Germinal center (tissue), 1 donor: ENCODE measurements at regions not wholly inside any gene's neighbourhood (a gene's known extent, or its start where the extent isn't known, plus 50 kb on each side); places are given as distances from the start of the nearest gene placed in this dataset.
"Not testable (repeated sequence)": the region's sequence is repeated elsewhere in the genome, so short reads cannot be mapped to it uniquely, and the experiment has no call there.

ENCODE experiments used
- DNase-seq: peaks from one replicate; pipeline ENCODE4 v3.0.0; 2012; ENCODE audit warnings: mixed read lengths, low spot score

DNA sequence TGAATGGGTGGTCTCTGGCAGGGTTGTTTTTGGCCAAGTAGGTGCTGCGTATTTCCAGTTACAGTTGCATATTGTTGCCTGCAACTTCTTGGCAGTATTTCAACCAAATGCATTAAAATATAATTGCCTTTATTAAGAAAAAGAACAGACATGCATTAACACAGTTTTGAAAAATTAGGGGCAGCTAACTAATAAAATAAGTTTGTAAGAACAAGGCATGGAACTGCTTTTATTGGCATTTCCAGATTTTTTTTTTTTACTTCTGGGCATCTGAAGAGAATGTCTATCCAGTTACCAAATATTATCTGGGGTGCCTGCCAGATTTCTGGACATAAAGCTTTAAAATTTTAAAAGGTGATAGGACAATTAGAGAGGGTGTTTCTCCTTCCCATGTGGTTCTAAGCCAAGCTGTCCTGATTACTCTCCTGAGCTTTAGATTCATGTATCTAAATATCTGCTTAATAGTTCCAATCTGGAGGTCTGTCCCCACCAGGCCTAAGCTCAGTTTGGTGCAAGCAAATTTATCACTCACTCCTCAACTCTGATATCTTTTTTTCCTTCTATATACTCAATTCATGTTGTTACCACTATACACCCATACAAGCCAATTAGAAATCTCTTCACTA, 553.3 kb upstream of the USP24 start:
- no peak for DNase-seq

DNA sequence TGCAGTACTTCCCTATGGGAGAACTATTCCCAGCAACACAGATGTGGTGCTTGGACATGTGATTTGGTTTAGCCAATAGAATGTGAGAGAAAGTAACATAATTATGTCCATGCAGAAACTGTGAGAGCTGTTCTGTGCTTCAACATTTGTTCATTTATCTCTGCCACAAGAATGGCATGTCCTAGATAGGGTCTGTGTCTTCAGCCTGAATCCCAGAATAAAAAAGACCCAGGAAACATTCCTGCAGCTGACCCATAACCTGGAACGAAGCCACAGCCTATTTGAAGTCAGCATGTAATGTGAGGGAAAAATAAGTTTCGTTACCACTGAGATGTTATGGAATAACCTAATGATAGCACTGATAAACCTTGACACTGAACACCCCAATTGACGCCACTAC, 552.0 kb upstream of the USP24 start:
- no peak for DNase-seq

DNA sequence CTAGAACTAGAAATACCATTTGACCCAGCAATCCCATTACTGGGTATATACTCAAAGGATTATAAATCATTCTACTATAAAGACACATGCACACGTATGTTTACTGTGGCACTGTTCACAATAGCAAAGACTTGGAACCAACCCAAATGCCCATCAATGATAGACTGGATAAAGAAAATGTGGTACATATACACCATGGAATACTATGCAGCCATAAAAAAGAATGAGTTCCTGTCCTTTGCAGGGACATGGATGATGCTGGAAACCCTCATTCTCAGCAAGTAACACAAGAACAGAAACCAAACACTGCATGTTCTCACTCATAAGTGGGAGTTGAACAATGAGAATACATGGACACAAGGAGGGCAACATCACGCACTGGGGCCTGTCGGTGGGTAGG, 550.3 kb upstream of the USP24 start:
- DNase-seq: not testable (repeated sequence)

DNA sequence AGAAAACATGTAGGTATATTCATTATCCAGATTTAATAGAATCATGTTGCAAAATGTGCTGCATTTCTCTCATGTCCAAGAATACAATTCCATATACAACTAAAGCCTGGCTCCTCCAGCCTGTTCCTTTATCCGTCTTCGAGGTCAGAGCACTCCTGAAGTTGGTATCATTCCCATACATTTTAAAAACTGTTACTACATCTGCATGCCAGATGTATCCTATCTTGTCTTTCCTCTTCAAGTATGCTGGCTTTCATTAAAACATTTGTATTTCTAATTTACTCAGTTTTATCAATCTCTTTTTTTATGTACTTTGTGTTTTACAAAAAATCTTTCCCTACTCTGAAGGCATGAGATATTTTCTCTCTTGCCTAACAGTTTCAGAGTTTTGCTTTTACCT, 536.6 kb upstream of the USP24 start:
- DNase-seq: no peak

DNA sequence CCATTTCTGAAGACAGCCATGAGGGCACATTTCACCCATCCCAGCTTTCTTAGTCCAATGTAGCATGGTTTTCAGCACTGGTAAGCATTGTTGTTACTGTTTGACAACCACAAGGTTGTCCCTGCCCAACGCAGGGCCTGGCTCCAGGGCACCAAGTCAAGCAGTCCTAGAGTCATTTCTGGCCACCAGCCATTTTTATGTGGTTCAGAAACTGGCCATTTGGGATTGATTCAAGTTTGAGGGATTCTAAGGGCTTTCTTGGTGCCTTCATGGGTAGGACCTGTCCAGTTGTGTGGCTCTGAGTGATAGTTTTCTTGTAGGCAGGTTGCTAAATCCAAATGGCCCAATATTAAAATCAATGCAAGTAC, 535.4 kb upstream of the USP24 start:
- no peak for DNase-seq

DNA sequence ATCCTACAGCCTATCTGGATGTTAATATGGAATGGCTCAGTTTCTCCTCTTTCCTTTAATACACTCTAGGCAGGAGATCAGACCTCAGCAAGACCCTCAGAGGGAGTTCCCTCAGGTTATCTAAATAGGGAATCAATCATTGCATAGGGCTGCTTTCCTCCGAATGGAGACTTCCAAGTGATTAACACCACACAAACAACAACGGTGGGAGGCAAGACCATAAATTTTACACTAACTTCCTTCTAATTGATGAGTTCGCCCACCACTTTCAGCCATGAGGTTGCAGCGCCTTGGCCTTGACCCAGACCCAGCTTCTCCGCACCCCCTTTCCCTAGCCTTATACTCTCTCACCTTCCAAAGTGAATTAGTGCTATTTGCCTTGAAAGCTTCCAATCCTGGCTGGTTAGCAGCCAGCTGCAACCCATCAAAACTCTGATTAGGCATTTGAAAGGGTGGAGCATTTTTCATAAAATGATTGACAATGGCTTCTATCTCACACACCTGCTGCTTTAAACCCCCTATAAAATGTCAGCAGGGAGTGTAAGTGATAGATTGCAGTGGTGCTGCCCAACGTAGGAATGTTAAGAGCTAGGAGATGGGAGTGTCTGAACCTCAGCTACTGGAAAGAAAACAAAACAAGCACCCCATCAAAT, 534.9 kb upstream of the USP24 start:
- no peak for DNase-seq

DNA sequence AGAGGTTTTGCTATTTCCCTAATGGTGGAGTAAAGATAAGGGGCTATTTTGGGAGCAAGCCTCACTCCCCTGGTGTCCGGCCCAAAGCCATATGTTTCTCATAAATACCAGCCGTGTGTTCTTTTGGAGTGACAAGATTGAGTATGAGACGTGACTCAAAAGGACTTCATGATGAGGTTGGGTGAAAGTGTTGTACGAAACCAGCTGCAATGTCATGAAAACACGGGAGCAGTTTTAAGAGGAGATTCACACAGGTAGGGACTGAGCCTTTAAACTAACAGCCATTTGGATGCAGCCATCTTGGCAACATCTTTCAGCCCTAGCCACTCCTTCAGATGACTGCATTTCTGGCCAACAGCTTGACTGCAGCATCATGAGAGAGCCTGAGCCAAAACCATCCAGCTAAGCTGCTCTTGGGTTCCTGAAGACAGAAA, 532.3 kb upstream of the USP24 start:
- DNase-seq: no peak

DNA sequence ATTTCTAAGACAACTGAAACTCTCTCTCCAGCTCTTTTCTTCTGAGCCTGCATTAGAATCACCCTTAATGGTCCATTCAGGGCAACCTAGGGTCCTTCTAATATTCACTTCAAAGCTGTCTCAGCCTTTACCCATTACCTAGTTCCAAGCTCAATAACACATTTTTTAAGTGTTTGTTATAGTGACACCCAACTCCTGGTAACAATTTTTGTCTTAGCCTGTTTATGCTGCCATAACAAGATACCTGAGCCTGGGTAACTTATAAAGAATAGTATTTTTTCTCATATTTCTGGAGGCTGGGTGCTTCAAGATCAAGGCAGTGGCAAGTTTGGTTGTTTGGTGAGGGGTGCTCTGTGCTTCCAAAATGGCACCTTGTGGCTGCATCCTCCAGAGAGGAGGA, 531.5 kb upstream of the USP24 start:
- DNase-seq: no peak

DNA sequence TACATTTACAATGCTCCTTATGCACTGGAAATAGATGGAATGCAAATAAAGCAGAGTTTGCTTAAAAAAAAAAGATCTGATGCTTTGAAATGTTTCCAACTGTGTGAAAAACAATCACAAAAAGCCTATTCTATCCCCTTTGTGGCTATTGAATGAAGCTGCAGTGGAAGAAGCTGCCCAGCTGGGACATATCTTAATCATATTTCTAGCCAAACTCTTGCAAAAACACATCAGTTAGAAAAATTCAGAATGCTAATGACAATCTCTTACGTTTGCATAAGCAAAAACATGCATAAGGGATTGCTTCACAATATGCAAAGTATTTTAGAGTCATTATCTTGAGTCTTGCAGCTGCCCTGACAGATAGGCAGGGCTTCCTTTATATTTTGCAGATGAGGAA, 526.4 kb upstream of the USP24 start:
- no peak for DNase-seq

DNA sequence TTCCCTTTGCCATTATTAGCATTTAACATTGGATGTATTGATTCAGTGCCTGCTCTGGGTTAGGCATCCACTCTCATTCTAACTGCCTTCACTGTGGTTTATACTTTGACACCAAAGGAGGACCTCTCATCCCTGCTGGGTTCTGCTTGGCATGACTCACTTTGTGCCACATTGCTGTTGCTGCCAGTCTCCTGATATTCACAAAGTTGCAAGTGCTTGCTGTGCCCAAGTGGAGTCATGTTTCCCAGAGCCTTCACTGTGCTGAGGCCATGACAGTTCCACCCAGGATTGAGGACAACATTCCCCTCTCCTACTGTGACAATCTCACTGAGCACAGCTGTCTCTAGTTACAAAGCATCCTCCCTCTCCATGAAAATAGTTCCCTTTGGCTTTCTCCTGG, 519.9 kb upstream of the USP24 start:
- DNase-seq: no peak

DNA sequence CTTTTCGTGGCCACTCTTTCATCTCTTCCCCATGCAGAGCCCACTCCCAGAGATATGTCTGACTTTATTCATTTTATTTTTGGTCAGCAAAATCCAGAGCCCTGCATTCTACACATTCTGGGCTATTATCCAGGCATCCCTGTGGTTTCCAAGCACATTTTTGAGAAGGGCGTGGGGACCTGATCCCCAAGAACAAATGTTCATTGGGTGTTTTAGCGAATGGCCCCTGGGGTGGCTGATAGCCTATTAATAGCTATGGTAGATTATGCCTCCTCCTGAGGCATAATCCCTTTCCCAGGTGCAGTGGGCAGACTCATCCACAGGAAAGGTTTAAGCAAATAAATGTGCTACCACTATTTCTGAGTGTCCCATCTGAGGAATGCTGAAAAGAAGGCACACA, 511.8 kb upstream of the USP24 start:
- DNase-seq: no peak

DNA sequence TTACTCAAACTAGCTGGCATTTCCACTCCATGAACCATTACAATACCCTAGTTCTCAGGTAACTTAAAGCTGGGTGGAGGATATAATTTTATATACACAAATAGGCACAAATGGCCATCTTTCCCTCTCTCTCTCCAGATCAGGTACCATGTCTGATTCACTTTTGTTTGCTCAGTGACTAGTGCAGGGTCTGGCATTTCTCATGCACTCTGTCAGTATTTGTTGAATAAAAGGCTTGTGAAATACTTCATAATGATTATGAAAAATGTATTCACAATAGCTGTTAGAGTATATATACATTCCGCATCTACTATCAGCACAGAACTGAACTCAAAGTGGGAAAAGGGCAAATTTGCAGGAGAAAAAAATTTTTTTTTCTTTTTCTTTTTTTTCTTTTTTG, 510.2 kb upstream of the USP24 start:
- no peak for DNase-seq

DNA sequence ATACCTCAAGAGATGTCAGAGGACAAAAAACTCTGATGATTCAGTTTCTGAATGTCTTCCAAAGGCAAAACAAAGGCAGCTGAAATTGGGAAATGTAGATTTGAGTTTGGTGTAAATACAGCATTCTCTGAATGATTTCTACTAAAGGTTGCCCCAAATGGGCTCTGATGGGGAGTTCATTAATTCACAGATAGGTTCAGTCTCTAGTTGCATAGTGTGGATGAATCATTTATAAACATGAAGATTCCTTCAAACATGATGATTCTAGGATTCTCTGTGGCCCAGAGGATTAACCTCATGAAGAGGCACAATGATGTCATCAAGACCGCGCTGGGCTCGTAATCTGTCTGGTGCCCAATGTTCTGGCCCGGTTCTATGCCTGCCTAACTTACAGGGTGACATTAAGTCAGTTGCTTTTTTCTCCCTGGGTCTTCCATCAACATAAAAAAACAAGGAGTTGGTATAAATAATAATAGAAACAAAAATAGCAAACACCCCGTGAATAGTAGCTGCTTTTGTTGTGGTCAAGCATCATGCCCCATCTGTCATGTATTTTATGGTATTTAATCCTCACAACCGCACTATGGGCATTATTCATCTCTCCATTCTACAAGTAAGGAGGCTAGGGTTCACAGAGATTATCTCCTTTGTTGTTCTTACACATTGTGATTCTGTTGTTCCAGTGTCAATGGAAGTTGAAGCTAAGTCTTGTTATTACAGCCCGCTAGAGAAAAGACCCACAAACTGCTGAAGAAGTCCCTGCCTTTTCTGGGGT, 509.6 kb upstream of the USP24 start:
- no peak for DNase-seq

DNA sequence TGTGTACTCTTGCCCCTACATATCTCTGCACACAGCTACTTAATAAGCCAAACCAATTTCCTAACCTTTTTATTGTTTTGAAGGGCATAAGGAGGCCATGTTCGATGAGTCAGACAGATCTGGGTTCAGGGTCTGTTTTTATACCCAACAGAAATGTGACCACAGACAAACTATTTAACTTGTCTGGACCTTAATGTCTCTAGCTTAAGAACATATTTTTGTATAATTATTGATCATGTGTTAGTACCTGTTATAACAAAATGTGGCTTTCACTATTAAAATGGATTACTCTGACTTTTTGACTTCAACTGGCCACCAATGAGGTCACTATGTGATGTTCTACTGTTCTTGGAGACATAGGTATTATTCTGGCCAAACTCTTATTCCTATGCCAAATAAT, 507.8 kb upstream of the USP24 start:
- no peak for DNase-seq

DNA sequence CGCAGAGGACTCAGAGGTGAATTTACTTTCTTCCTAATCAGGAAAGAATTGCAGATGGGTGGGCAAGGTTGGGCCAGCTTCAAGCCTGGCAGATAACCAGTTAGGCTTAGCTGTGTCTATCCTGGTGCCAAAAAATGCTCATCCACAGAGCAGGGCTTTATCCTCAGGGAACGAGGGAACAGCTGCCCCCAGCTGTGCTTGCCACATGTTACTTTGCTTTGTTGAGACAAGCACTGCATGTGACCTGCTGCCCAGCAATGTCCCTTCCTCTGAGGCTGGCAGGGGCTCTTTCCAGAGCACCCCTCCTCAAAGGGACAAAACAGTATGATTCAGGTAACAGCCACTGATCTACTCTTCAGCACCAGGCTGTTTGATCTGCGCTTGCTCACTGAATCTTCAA, 505.1 kb upstream of the USP24 start:
- DNase-seq: no peak

DNA sequence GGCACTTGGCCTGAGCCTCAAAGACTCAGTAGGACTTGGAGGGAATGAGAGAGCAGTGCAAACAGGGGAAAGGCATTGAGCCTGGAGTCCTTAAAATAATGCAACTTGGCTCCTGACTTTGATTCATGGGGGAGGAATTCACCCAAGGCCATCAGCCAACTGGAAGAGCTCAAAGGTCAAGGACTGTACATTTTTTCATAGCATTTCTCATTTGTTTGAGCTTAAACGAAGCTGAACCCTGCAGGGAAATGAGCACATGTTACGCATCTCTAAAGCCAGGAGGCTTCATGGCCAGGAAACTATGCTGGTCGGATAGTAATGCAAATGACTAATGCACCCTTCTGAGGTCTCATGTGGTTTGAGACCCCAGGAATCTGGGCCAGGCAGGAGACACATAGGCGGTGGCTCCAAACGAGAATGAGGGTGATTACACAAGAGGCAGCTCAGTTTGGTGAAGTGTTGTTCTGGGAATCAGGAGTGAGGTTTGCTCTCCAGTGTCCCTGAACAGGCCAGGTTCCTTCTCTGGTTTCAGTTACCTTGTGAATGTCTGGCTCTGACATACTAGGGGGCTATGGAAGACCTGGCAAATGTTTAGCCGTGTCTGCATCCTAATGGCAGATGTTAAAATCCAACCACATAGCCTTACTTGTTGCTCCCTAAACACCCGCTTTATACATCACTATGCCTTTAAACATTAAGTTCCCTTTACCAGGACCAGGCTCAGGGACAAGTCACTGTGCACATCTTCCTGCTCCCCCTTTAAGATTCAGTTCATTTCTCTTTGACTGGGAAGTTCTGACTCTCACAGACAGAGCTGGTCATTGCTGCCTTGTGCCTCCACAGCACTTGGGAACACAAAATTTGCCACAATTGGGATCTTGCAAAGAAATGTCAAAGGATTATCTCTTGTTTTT, 503.9 kb upstream of the USP24 start:
- no peak for DNase-seq

DNA sequence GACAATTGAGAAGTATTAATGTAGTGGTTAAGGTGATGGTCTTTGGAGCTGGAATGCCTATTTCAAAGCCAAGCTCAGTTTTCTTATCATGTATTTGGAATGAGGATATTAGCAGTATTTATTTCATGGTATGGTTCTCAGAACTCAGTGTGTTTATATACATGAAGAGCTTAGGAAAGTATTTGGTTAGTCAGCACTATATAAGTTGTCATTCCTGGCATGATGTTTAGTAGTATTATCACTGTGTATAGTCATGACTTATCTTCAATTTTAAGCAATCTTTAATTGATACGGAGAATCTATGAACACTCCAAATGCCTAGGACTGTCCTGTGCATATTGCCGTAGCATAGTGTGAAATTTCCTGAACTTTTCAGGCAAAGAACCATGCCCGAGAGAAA, 501.9 kb upstream of the USP24 start:
- DNase-seq: no peak

DNA sequence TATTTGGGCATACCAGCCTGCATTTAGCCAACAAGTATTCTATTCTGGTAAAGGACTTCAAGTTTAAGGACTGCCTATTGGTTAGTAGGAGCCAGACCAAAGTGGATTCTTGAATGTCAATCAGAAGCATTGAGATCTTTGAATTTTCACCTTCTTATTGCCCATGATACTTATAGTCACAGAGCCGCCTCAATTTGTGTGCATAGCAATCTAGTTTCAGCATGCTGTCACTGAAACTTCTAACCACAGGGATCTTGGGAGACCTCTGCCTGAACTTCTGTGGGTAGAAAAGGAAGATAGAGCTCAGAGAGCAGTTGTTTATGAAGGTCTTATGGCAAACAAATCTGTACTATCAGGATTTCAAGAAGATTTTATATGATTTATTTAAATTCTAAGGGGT, 501.4 kb upstream of the USP24 start:
- DNase-seq: no peak

DNA sequence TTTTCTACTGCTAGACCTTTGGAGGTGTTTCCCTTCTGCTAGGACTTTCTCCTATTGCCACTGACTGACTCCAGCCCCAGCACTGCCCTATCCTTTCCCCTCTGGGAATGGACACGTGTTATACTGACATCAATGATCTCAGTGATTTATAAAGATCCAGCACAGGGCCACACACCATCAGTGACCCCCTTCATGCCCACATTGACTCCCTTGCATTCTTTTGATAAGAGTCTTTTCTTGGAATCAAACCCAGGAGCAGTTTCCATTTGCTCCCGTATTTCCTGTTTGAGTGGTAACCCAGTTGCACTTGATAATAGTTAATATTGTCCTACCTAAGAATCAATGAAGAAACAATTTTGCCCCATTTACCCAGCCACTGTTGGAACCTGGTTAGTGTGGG, 501.0 kb upstream of the USP24 start:
- DNase-seq: no peak

DNA sequence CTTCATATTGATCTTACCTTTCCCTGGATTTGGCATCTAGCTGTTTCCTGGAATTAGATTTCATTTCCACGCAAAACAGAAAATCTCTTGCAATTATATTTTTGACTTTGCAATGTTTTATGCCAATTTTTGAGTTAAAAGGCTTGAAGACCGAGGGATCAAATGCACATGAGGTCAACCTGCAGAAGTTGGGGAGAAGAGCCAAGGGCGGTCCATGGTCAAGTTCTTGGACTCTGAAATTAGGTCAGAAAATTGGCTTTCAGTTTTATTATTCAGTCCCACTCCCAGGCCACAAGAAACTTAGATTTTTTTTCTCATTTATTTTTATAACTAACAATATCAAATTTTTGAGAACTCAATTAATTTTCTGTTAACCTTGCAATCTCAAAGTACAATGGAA, 499.1 kb upstream of the USP24 start:
- no peak for DNase-seq

DNA sequence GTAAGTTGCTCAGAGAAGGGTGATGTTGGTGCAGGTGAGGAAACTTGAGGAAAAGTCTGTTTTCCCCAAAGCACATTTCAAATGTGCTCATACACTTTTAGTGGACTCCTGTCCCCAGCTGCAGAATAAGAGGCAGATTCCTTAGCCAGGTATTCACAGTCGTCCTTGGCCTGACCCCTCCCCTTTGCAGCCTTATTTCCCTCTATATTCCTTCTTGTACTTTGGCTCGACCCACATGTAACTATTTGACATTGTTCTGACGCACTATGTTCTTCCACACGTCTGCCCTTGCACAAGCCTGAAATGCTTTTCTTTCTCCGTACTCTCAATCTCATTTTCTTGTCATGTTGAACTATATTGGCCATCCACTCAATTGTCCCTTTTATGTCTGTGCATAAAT, 498.4 kb upstream of the USP24 start:
- no peak for DNase-seq

DNA sequence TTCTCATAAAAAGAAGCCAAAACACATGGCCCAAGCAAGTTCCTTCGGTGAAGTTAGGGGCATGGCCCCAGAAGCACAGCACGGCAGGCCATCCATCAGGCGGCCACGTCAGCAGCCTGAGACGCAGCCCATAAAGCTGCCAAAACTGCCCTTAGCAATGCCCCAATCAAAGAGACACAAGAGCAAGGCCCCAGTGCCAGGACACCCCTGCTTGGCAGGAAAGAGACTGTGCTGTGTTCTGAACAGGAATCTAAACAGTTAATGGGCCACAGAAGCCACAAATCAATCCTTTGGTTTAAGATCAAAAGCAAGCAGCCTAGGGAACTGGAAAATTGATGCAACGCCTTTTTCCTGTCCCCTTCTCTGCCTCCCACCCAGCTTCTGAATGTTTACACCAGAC, 497.0 kb upstream of the USP24 start:
- DNase-seq: no peak

DNA sequence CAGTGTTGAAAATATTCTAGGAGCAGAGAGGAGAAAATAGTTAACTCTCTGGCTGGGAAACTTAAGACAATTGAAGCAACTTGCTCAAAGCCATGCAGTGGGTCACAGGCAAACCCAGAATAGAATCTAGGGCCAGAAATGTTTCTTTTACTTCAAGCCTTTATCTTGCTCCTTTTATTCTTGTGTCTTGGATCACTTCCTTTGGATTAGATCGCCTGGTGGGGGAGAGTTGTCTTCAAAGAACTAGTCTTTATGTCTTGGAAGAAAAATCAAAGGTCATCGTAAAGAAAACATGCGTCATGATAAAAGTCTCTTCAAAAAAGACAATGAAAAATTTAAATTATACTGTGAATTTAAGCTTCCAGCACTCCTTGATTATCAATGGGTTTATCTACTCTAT, 493.6 kb upstream of the USP24 start:
- DNase-seq: no peak
